Fibroblast of pulmonary artery (primary cell): ENCODE measurements at regions not wholly inside any gene's neighbourhood (a gene's known extent, or its start where the extent isn't known, plus 50 kb on each side); places are given as distances from the start of the nearest gene placed in this dataset.

Experiments used
- DNase-seq: peaks from one replicate; pipeline ENCODE4 v3.0.0-alpha.2; 2010; ENCODE audit warnings: low read depth
- H3K4me3 ChIP-seq: replicated peaks from 2 replicates; pipeline ENCODE4 v1.5.1; 2011; ENCODE audit warnings: low read depth, mild to moderate bottlenecking, control low read depth, low read length, moderate library complexity
- TF ChIP-seq, protein P1 (sequence below): IDR thresholded peaks from 2 replicates; pipeline ENCODE4 v1.5.1; 2011; ENCODE audit warnings: mild to moderate bottlenecking, control low read depth, low read length, inconsistent platforms; ENCODE audit errors: missing control alignments

- peak; percentile 35 for DNase-seq
- TF ChIP-seq, protein P1, sequence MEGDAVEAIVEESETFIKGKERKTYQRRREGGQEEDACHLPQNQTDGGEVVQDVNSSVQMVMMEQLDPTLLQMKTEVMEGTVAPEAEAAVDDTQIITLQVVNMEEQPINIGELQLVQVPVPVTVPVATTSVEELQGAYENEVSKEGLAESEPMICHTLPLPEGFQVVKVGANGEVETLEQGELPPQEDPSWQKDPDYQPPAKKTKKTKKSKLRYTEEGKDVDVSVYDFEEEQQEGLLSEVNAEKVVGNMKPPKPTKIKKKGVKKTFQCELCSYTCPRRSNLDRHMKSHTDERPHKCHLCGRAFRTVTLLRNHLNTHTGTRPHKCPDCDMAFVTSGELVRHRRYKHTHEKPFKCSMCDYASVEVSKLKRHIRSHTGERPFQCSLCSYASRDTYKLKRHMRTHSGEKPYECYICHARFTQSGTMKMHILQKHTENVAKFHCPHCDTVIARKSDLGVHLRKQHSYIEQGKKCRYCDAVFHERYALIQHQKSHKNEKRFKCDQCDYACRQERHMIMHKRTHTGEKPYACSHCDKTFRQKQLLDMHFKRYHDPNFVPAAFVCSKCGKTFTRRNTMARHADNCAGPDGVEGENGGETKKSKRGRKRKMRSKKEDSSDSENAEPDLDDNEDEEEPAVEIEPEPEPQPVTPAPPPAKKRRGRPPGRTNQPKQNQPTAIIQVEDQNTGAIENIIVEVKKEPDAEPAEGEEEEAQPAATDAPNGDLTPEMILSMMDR: no peak
- H3K4me3 ChIP-seq: no peak overlapping the region
Observed at GRCh38 chr21:35905096-35905962, 155.0 kb downstream of the SETD4 start.

DNA sequence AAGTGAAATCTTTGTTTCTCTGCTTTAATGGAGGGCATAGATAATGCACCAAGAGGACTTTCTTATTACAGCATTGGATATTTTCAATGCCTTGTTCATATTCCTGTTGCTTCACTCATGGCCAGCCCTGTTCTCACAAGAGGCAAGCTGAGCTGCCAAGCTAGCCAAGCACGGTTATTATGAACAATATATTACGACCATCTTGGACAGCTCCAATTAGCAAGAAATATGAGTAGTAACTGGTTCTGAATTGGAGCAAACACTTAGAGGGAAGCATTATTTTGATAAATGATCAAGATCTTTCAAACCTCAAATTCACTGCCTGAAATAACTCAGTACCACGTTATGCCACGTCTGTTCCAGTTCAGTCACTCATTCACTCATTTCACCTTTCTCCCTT, 159.8 kb downstream of the SETD4 start:
- TF ChIP-seq, protein P1: no peak
- no peak for DNase-seq
- no peak overlapping the region for H3K4me3 ChIP-seq

GRCh38 chr21:35896060-35896459, 164.3 kb downstream of the SETD4 start:
- DNase-seq: no peak
- TF ChIP-seq, protein P1: no peak
- no peak overlapping the region for H3K4me3 ChIP-seq

DNA sequence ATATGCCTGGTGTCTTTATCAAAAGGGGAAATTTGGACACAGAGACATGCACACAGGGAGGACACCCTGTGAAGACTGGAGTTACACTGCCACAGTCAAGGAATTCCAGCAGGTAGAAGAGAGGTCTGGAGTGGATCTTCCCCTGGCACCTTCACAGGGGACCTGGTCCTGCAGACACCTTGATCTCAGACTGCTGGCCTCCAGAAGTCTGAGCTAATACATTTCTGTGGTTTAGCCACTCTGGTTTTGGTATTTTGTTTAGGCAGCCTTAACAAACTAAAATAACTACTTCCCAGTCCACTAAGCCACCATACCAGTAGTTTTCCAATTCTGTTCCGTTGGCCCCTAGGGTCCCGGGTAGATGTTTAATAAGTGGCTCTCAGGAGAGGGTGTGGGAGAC, 164.7 kb downstream of the SETD4 start:
- no peak overlapping the region for H3K4me3 ChIP-seq
- no peak for DNase-seq
- TF ChIP-seq, protein P1: no peak

GRCh38 chr21:35893156-35893555, 167.2 kb downstream of the SETD4 start:
- no peak for DNase-seq
- no peak overlapping the region for H3K4me3 ChIP-seq
- TF ChIP-seq, protein P1: no peak

- TF ChIP-seq, protein P1: no peak
- H3K4me3 ChIP-seq: no peak overlapping the region
- no peak for DNase-seq
Observed at GRCh38 chr21:35886887-35887286, 173.4 kb downstream of the SETD4 start.

- TF ChIP-seq, protein P1: no peak
- no peak overlapping the region for H3K4me3 ChIP-seq
- DNase-seq: no peak
Observed at GRCh38 chr21:35885942-35886541, 174.3 kb downstream of the SETD4 start.
